K562 (cell line): ENCODE measurements at regions not wholly inside any gene's neighbourhood (a gene's known extent, or its start where the extent isn't known, plus 50 kb on each side); places are given as distances from the start of the nearest gene placed in this dataset.
A peak's percentile ranks its signal among the peaks of the same experiment; 100 is the strongest.

ENCODE experiments used
- BHLHE40 ChIP-seq: IDR thresholded peaks from 2 replicates; pipeline ENCODE4 v1.6.1; 2011; ENCODE audit warnings: low read length, improper control_type of control experiment
- CEBPB ChIP-seq: fragments of 450-650 bp; IDR thresholded peaks from 2 replicates; pipeline ENCODE4 v1.6.1; 2016; ENCODE audit warnings: missing genetic modification characterization, missing compliant biosample characterization
- GTF3C2 ChIP-seq: IDR thresholded peaks from 3 replicates; pipeline ENCODE4 v1.6.1; 2011; ENCODE audit warnings: borderline replicate concordance, mild to moderate bottlenecking, moderate library complexity; ENCODE audit not compliant: insufficient read length; ENCODE audit errors: extremely low read depth
- NBN ChIP-seq: fragments of 450-650 bp; IDR thresholded peaks from 2 replicates; pipeline ENCODE4 v1.6.1; 2016; ENCODE audit warnings: low read depth, mild to moderate bottlenecking
- USF2 ChIP-seq: sonication (generic); formaldehyde crosslinking; IDR thresholded peaks from 2 replicates; pipeline ENCODE4 v1.5.0; 2020; ENCODE audit warnings: missing genetic modification reagents
- ZNF224 ChIP-seq: sonication (generic); formaldehyde crosslinking; IDR thresholded peaks from 2 replicates; pipeline ENCODE4 v1.8.0; 2022; ENCODE audit warnings: mild to moderate bottlenecking, missing genetic modification reagents
- ZNF436 ChIP-seq: fragments of 250-450, 450-650 bp; sonication (Bioruptor Pico); formaldehyde crosslinking; IDR thresholded peaks from 2 replicates; pipeline ENCODE4 v1.7.0; 2020; ENCODE audit warnings: mild to moderate bottlenecking

- TF ChIP-seq ZNF224 (CRISPR knock-in tag) (no peak), ZNF436 (no peak), NBN (no peak), BHLHE40 (no peak), CEBPB (tag) (peak; percentile 22; the same call in 1 of the 2 replicates), USF2 (CRISPR knock-in tag) (no peak), GTF3C2 (no peak)
Measured at GRCh38 chr12:47326190-47326589, 246.4 kb upstream of the AMIGO2 start.
